ENCODE measurements at regions not wholly inside any gene's neighbourhood (a gene's known extent, or its start where the extent isn't known, plus 50 kb on each side); places are given as distances from the start of the nearest gene placed in this dataset.

DNA sequence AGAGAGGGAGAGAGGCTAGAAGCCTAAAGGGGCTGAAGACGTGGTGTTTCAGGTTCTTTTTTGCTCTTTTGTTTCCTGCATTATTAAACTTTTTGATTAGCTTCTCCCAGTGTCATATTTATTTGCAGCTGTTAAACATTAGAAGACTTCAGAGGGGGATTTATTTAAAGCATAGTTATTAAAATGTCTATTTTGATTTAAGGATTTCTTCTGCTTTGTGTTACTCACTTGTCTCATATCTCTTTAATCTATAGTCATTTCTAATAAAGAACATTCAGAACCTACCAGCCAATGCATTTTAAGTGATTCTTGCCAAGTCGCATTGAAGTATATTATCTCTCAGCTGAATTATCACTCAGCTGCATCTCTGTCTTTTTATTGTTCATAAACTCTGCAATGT is 152.0 kb upstream of the DYRK2 start:
- no peaks in the 10 kb centered on the region for H3K4me1 ChIP-seq (ENCODE audit: control insufficient read depth, insufficient read depth, low read length)
- H3K23ac ChIP-seq (ENCODE audit: low read depth, low read length), result no peak overlapping the region
- no peak overlapping the region for H3K4ac ChIP-seq (ENCODE audit: low read depth, low read length)
- H3K9me3 ChIP-seq (ENCODE audit: control insufficient read depth, insufficient read depth, low read length), result no peaks in the 10 kb centered on the region
- DNase-seq (no peak), ATAC-seq (ENCODE audit: low read depth) (no peak)
- peaks cover 3% of the 10 kb centered on the region; the same call in 1 of the 2 replicates for H3K27me3 ChIP-seq (ENCODE audit: control insufficient read depth, insufficient read depth, low read length)
- H3K14ac ChIP-seq (replicated peaks; ENCODE audit: low read depth, low read length), result no peak overlapping the region
- no peak overlapping the region for H2AK5ac ChIP-seq (ENCODE audit: low read depth, low read length)
- no peak overlapping the region for H4K91ac ChIP-seq (ENCODE audit: insufficient read depth, low read depth, low read length)
- no peak overlapping the region for H2BK5ac ChIP-seq (ENCODE audit: low read depth, low read length, poor library complexity, severe bottlenecking)
- no peaks in the 10 kb centered on the region for H4K20me1 ChIP-seq (ENCODE audit: insufficient read depth, low read length)
- no peak overlapping the region for H4K5ac ChIP-seq (ENCODE audit: low read depth, low read length)
- no peak overlapping the region for H2AFZ ChIP-seq (replicated peaks; ENCODE audit: low read length, poor library complexity)
- H3K18ac ChIP-seq (ENCODE audit: low read depth, low read length), result no peak overlapping the region
- no peak overlapping the region for H3K4me3 ChIP-seq (ENCODE audit: insufficient read depth, low read depth, low read length)
- BruUV-seq (replicated peaks), result no TSS peak
- H3K9ac ChIP-seq (ENCODE audit: low read depth, low read length), result no peak overlapping the region
- no peaks in the 10 kb centered on the region for H3K36me3 ChIP-seq (ENCODE audit: control insufficient read depth, insufficient read depth, low read length)
- no peak overlapping the region for H2BK120ac ChIP-seq (ENCODE audit: low read depth, low read length)
- in situ Hi-C loops (cut with MboI; ENCODE audit: low sequenced_read_pairs) (no loop called here), dilution Hi-C loops (cut with HindIII; ENCODE audit: low sequenced_read_pairs, unreplicated experiment) (no loop called here), intact Hi-C loops (cut with micrococcal nuclease) (no loop called here)
- ChIA-PET CTCF (no interaction called here), POLR2A (ENCODE audit: unreplicated experiment) (no interaction called here)
- no peaks in the 10 kb centered on the region for H3K9me1 ChIP-seq (ENCODE audit: insufficient read depth, low read length)
- H3K79me1 ChIP-seq (ENCODE audit: low read depth in 1 of 2, low read length in 2 of 2), result no peaks in the 10 kb centered on the region
- WGBS, 2 experiments (ENCODE audit: extremely low coverage in 2 of 2, insufficient read length in 1 of 2), result no CpG with 5 or more reads among the region's 2 CpGs
- H3K27ac ChIP-seq (ENCODE audit: insufficient read depth, low read length), result no peak overlapping the region
- no peak overlapping the region for H3K4me2 ChIP-seq (ENCODE audit: low read depth, low read length)
- no peak for TF ChIP-seq SMC3 (IDR thresholded peaks at IDR 0.05; ENCODE audit: low read depth, low read length)
- TF ChIP-seq, protein P1, sequence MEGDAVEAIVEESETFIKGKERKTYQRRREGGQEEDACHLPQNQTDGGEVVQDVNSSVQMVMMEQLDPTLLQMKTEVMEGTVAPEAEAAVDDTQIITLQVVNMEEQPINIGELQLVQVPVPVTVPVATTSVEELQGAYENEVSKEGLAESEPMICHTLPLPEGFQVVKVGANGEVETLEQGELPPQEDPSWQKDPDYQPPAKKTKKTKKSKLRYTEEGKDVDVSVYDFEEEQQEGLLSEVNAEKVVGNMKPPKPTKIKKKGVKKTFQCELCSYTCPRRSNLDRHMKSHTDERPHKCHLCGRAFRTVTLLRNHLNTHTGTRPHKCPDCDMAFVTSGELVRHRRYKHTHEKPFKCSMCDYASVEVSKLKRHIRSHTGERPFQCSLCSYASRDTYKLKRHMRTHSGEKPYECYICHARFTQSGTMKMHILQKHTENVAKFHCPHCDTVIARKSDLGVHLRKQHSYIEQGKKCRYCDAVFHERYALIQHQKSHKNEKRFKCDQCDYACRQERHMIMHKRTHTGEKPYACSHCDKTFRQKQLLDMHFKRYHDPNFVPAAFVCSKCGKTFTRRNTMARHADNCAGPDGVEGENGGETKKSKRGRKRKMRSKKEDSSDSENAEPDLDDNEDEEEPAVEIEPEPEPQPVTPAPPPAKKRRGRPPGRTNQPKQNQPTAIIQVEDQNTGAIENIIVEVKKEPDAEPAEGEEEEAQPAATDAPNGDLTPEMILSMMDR (conservative IDR thresholded peaks at IDR 0.05; ENCODE audit: low read depth, low read length), result no peak
- no peak for TF ChIP-seq MAFK (IDR thresholded peaks at IDR 0.05; ENCODE audit: low read depth, low read length)
- TF ChIP-seq NFE2L2 (IDR thresholded peaks at IDR 0.05; ENCODE audit: low read depth, low read length), result no peak
- no peak for TF ChIP-seq RFX5 (IDR thresholded peaks at IDR 0.05; ENCODE audit: low read depth, low read length)
- TF ChIP-seq, protein P2, sequence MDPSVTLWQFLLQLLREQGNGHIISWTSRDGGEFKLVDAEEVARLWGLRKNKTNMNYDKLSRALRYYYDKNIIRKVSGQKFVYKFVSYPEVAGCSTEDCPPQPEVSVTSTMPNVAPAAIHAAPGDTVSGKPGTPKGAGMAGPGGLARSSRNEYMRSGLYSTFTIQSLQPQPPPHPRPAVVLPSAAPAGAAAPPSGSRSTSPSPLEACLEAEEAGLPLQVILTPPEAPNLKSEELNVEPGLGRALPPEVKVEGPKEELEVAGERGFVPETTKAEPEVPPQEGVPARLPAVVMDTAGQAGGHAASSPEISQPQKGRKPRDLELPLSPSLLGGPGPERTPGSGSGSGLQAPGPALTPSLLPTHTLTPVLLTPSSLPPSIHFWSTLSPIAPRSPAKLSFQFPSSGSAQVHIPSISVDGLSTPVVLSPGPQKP (IDR thresholded peaks at IDR 0.05; ENCODE audit: borderline replicate concordance, low read depth, low read length), result no peak
- no peak overlapping the region for H2BK20ac ChIP-seq (ENCODE audit: low read depth, low read length)
- no peak overlapping the region for H2AK9ac ChIP-seq (replicated peaks; ENCODE audit: low read depth, low read length, poor library complexity)
- no peak overlapping the region for H2BK15ac ChIP-seq (ENCODE audit: low read depth, low read length)
- H3K56ac ChIP-seq (ENCODE audit: extremely low read depth, insufficient read depth, low read length), result no peak overlapping the region
- H4K8ac ChIP-seq (ENCODE audit: low read depth in 2 of 2, low read length in 2 of 2), result no peak overlapping the region
